Coronary artery (tissue), 2 donors: ENCODE measurements at regions not wholly inside any gene's neighbourhood (a gene's known extent, or its start where the extent isn't known, plus 50 kb on each side); places are given as distances from the start of the nearest gene placed in this dataset.

Experiments used
- DNase-seq: peaks from one replicate; pipeline ENCODE4 v3.0.0-alpha.2; 2017; ENCODE audit warnings: low spot score
- H3K27ac ChIP-seq, 2 donors: fragments of 200-600 bp; sonication (generic); one replicate each; pipeline ENCODE4 v1.5.1; 2016 to 2019
- H3K4me3 ChIP-seq: fragments of 200-600 bp; sonication (generic); 2 replicates; pipeline ENCODE4 v1.5.1; 2016; ENCODE audit warnings: mild to moderate bottlenecking, moderate library complexity
- TF ChIP-seq, protein P1 (sequence below): fragments of 200-600 bp; sonication (generic); IDR thresholded peaks from one replicate; pipeline ENCODE4 v1.5.1; 2019; ENCODE audit warnings: antibody characterized with exemption

DNA sequence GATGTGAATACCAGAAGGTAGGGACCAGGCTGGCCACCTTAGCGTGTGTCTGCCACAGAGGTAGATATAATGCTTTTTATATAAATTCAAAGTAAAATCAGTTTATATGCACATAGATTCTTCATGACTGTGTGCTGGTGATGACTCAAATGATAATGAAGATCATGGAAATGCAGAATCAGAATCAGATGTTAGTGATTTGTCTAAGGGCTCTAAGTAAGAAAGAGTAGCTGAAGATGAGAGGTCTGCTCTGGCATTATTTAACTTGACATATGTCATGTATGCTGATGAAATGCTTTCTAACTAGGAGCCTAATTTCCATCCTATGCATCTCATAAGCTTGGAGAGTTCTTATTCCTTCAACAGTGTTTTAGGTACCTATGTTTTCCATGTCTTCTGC, 50.3 kb upstream of the DPH6 start:
- TF ChIP-seq, protein P1, sequence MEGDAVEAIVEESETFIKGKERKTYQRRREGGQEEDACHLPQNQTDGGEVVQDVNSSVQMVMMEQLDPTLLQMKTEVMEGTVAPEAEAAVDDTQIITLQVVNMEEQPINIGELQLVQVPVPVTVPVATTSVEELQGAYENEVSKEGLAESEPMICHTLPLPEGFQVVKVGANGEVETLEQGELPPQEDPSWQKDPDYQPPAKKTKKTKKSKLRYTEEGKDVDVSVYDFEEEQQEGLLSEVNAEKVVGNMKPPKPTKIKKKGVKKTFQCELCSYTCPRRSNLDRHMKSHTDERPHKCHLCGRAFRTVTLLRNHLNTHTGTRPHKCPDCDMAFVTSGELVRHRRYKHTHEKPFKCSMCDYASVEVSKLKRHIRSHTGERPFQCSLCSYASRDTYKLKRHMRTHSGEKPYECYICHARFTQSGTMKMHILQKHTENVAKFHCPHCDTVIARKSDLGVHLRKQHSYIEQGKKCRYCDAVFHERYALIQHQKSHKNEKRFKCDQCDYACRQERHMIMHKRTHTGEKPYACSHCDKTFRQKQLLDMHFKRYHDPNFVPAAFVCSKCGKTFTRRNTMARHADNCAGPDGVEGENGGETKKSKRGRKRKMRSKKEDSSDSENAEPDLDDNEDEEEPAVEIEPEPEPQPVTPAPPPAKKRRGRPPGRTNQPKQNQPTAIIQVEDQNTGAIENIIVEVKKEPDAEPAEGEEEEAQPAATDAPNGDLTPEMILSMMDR = no peak
- no peak for DNase-seq
- no peak overlapping the region for H3K4me3 ChIP-seq
- no peak overlapping the region for H3K27ac ChIP-seq

DNA sequence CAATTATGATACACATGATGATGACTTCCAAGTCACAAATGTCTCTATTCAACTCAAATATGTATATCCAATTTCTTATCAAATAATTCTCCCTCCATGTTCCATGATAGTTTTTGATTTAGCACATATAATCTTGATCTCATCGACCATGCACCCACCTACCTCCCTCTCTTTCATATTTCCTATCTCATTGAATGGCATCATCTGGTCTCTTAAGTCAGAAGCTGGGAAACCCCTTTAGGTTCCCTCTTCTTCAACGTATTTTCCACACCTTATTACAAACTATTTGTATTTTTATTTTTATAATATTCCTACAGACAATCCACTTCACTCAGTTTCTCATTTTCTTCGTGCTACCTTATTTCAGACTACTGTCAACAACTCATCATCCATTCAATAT, 56.9 kb upstream of the DPH6 start:
- DNase-seq = no peak
- peak overlapping the region in 1 of 2 donors; percentile 42 for H3K27ac ChIP-seq
- TF ChIP-seq, protein P1 = no peak
- H3K4me3 ChIP-seq = no peak overlapping the region

DNA sequence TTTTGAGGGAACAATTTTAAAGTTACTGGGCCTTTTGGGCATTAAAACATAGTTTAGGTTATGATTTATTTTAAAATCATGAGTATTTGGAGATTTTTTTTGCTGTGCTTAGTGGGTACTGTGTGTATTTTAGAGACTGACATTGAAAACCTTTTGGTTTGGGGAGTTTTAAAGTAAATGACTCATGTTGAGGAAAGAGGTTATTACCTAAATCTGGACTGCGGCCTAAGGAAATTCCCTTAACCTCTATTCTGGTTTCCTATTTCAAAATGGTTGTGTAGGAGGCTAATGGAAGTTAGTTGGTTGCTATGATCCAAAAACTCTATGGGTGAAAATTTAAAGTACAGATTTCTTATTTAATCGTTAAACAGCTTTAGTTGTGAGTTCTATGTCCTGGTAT, 57.3 kb upstream of the DPH6 start:
- peak overlapping the region in 1 of 2 donors; percentile 42 for H3K27ac ChIP-seq
- no peak overlapping the region for H3K4me3 ChIP-seq
- no peak for DNase-seq
- TF ChIP-seq, protein P1 = no peak

DNA sequence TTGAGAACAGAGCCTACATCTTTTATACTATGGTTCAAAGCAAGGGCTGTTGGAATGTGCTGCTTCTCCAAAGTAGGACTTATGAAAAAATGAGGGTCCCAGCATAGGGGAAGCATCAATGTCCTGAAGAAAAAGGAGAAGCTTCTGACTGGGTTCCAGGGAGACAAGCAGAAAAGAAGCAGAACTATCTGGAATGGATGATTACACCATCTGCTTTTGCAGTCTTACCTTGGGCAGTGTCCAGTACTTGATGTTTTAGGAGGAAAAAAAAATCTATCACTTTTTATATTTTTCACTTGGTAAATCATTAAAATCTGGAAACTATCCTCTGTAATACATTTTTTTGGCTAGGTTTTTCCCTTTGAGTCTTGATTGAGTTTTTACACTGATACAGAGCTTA, 57.9 kb upstream of the DPH6 start:
- no peak overlapping the region for H3K4me3 ChIP-seq
- TF ChIP-seq, protein P1 = no peak
- no peak for DNase-seq
- H3K27ac ChIP-seq = peak overlapping the region in 1 of 2 donors; percentile 13

DNA sequence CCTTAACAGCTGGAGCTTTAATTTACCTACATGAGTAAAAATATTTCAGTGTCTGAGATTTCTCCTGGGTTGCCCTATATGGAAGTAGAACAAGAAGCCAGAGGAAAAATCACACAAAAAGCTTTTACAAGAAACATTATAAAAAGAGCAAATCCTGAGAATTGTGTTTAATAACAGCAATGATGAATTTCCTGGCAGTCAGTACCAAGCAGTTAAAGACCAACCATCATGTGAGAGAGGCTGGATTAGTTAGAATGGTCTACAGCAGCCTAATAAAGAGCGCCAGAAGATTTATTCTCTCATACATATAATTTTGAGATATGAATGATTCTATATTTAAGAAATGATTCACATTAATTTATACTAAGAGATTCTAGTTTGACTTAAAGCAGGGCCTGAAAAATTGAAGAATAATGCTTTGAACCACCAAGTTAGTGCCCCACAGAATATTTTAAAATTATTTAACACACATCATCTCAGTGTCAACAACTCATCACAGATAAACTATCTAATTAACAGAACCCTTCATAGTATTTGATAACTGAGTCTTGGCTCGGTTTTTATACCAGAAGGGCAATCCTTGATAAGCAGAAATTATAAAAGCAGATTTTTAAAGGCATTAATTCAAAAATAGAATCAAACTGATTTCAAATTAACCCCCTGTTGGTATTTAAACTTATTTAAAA, 59.9 kb upstream of the DPH6 start:
- peak overlapping the region; percentile 31 to 55 for H3K27ac ChIP-seq
- no peak for DNase-seq
- TF ChIP-seq, protein P1 = no peak
- H3K4me3 ChIP-seq = no peak overlapping the region

DNA sequence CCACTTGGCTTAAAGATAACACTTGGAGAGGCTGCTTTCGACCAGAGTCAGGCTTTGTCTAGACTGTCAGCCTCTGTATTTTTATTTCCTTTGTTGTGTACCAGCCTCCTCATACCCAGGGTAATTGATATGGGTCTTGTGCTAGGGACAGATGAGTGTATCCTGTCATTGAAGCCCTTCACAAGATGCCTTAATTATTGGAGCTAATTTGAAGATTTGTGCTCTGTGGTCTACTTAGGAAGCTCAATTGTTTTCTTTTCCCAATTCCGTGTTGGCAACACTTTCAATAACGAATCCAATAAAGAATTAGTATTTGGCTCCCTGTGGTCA, 60.5 kb upstream of the DPH6 start:
- Histone ChIP-seq H3K4me3 (no peak overlapping the region), H3K27ac (peak overlapping the region; percentile 31 to 55)
- no peak for DNase-seq
- TF ChIP-seq, protein P1 = no peak

DNA sequence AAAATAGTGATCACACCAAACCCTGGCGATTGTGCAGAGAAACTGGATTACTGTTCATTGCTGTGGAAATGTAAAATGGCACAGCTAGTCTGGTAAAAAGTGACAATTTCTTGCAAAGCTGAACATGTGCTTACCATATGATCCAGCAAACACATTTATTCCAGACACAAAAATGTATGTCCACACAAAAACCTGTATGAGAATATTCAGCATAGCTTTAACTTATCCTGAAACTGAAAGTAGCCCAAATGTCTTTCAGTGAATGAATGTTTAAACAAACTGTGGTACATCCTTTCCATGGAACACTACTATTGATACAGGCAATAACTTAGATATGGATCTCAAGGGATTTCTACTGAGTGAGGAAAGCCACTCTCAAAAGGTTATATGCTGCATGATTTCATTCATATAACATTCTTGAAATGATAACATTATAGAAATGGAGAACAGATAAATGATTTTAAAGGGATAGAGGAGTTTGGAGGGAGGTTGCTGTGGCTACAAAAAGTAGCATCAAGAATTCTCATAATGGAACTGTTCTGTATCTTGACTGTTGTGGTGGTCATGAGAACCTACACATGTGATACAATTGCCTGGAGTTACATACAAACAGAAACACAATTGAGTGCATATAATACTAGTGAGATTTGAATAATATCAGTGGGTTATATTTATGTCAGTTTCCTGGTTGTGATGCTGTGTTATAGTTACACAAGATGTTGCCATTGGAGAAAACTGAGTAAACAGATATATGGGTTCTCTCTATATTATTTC, 70.7 kb upstream of the DPH6 start:
- no peak overlapping the region for H3K27ac ChIP-seq
- DNase-seq = no peak
- H3K4me3 ChIP-seq = no peak overlapping the region
- TF ChIP-seq, protein P1 = no peak
